GM12878 (cell line): ENCODE measurements at regions not wholly inside any gene's neighbourhood (a gene's known extent, or its start where the extent isn't known, plus 50 kb on each side); places are given as distances from the start of the nearest gene placed in this dataset.

Experiments
- ATAC-seq: fragments of 200-7000 bp; cut with Tn5 transposase; 3 replicates; pipeline ENCODE4 v1.9.1; 2020; ENCODE audit warnings: mild to moderate bottlenecking, moderate library complexity
- BruUV-seq: library from RNA; stranded (reverse); fragments of 400-500 nt; replicated peaks from 2 replicates; lab custom pipeline; 2021; lab: Mats Ljungman, UMichigan
- CTCF ChIA-PET: fragments of 300-600 bp; sonication (Branson Sonifier 250); formaldehyde crosslinking; extraction: SDS; loops from one replicate; lab custom pipeline; 2021; ENCODE audit warnings: inconsistent platforms; lab: Yijun Ruan, JAX
- POLR2A ChIA-PET: fragments of 350-600 bp; formaldehyde crosslinking; extraction: SDS; loops from one replicate; lab custom pipeline; 2021; ENCODE audit warnings: inconsistent platforms; lab: Charles Lee
- RAD21 ChIA-PET: fragments of 300-600 bp; sonication (Branson Sonifier 250); formaldehyde crosslinking; loops from one replicate; lab custom pipeline; 2023; ENCODE audit warnings: antibody characterized with exemption; ENCODE audit not compliant: unreplicated experiment; lab: Charles Lee
- SMC1A ChIA-PET: fragments of 300-600 bp; sonication (Branson Sonifier 250); formaldehyde crosslinking; loops from one replicate; lab custom pipeline; 2023; ENCODE audit not compliant: unreplicated experiment, uncharacterized antibody; lab: Charles Lee
- DNase-seq: peaks from one replicate; pipeline ENCODE4 v3.0.0-alpha.2; 2011; ENCODE audit warnings: low read depth, low spot score
- FAIRE-seq: peaks from 3 replicates; lab custom pipeline; 2011; peaks lifted over from hg19 to GRCh38; lab: Jason Lieb, UNC
- H2AFZ ChIP-seq: 2 replicates; pipeline ENCODE4 v1.6.0; 2011; ENCODE audit warnings: low read depth, low read length, control low read depth; ENCODE audit not compliant: control insufficient read depth
- H3K27ac ChIP-seq: 2 replicates; pipeline ENCODE4 v1.5.1; 2011; ENCODE audit warnings: control low read depth; ENCODE audit not compliant: control insufficient read depth, insufficient read depth
- H3K27me3 ChIP-seq, 2 experiments: replicated peaks in 1 of 2; 2 replicates each; pipeline versions ENCODE4 v1.6.0 to v1.6.1; 2011; ENCODE audit warnings: low read length in 1 of 2; ENCODE audit not compliant: control insufficient read depth in 2 of 2, insufficient read depth in 2 of 2
- H3K36me3 ChIP-seq, 2 experiments: 2 replicates each; pipeline ENCODE4 v1.5.1; 2011; ENCODE audit warnings: low read length in 1 of 2; ENCODE audit not compliant: control insufficient read depth in 2 of 2, insufficient read depth in 2 of 2
- H3K4me1 ChIP-seq: 2 replicates; pipeline ENCODE4 v1.6.1; 2011; ENCODE audit warnings: mild to moderate bottlenecking, low read length, moderate library complexity, mixed read lengths; ENCODE audit not compliant: control insufficient read depth, insufficient read depth
- H3K4me2 ChIP-seq: 2 replicates; pipeline ENCODE4 v1.6.0; 2011; ENCODE audit warnings: control low read depth; ENCODE audit not compliant: control insufficient read depth, insufficient read depth
- H3K4me3 ChIP-seq: fragments of 200-600 bp; sonication (generic); 2 replicates; pipeline ENCODE4 v1.5.1; 2016
- H3K79me2 ChIP-seq: 2 replicates; pipeline ENCODE4 v1.6.0; 2011; ENCODE audit warnings: low read length; ENCODE audit not compliant: control insufficient read depth, insufficient read depth
- H3K9ac ChIP-seq: 2 replicates; pipeline ENCODE4 v1.8.0; 2011; ENCODE audit warnings: low read length, control low read depth, mixed read lengths; ENCODE audit not compliant: control insufficient read depth, insufficient read depth
- H3K9me3 ChIP-seq: replicated peaks from 3 replicates; pipeline ENCODE4 v1.5.1; 2011; ENCODE audit warnings: mild to moderate bottlenecking, low read length; ENCODE audit not compliant: control insufficient read depth, insufficient read depth
- H4K20me1 ChIP-seq: 2 replicates; pipeline ENCODE4 v1.6.0; 2011; ENCODE audit not compliant: control insufficient read depth, insufficient read depth
- ASH2L ChIP-seq: fragments of 300-600, 200-600 bp; sonication (generic); IDR thresholded peaks from 2 replicates; pipeline ENCODE4 v1.6.1; 2017; ENCODE audit warnings: low read depth, mild to moderate bottlenecking, borderline replicate concordance
- CBFB ChIP-seq: IDR thresholded peaks from 2 replicates; pipeline ENCODE4 v1.6.1; 2016; ENCODE audit warnings: antibody characterized with exemption, low read depth
- ELK1 ChIP-seq: IDR thresholded peaks from 2 replicates; pipeline ENCODE4 v1.6.1; 2012; ENCODE audit warnings: low read depth, low read length, improper control_type of control experiment
- IKZF2 ChIP-seq, 2 experiments: fragments of 450-650 bp; IDR thresholded peaks; 2 replicates each; pipeline ENCODE4 v1.6.1; 2017; ENCODE audit warnings: mild to moderate bottlenecking in 2 of 2, moderate library complexity in 2 of 2
- NFYA ChIP-seq: IDR thresholded peaks from 2 replicates; pipeline ENCODE4 v1.6.1; 2011; ENCODE audit warnings: low read depth, mild to moderate bottlenecking, low read length, improper control_type of control experiment, borderline replicate concordance
- NKRF ChIP-seq: fragments of 450-650 bp; conservative IDR thresholded peaks from 2 replicates; pipeline ENCODE4 v1.6.1; 2017; ENCODE audit warnings: mild to moderate bottlenecking, moderate library complexity
- ZNF687 ChIP-seq: fragments of 450-650 bp; IDR thresholded peaks from 2 replicates; pipeline ENCODE4 v1.6.1; 2017; ENCODE audit warnings: mild to moderate bottlenecking, moderate library complexity
- WGBS: methylation state at CpG from one replicate; pipeline ENCODE4 v1.1.6; 2016; ENCODE audit warnings: low lambda C conversion rate; ENCODE audit not compliant: insufficient replicate concordance, insufficient coverage; ENCODE audit errors: missing lambda C conversion rate; 5-methylcytosine and 5-hydroxymethylcytosine counted together
- in situ Hi-C: fragments of 300-500 bp; cut with MboI; formaldehyde crosslinking; loops from 9 replicates; pipeline ENCODE4 v1.14.3; 2018; ENCODE audit warnings: mixed read lengths
- intact Hi-C: fragments of 100-400 bp; cut with micrococcal nuclease; formaldehyde crosslinking; loops from one replicate; pipeline ENCODE4 v1.14.2; 2022; ENCODE audit not compliant: unreplicated experiment

GRCh38 chr16:65817066-65817465 is 549.4 kb upstream of the CDH5 start:
- Histone ChIP-seq H2AFZ (no peak overlapping the region), H3K27me3 (no peaks in the 10 kb centered on the region; a peak in 1 of 4 replicates), H3K9ac (no peak overlapping the region), H3K27ac (no peak overlapping the region), H3K4me2 (no peak overlapping the region), H3K79me2 (no peaks in the 10 kb centered on the region), H4K20me1 (no peaks in the 10 kb centered on the region), H3K36me3 (no peaks in the 10 kb centered on the region), H3K4me3 (no peak overlapping the region), H3K9me3 (no peaks in the 10 kb centered on the region), H3K4me1 (no peaks in the 10 kb centered on the region)
- ChIA-PET CTCF (no interaction called here), POLR2A (no interaction called here), RAD21 (no interaction called here), SMC1A (no interaction called here)
- no TSS peak for BruUV-seq
- intact Hi-C loops, result no loop called here
- ATAC-seq (no peak), DNase-seq (no peak), FAIRE-seq (no peak)
- WGBS, result 2% methylated on average over 3 of the region's 3 CpGs
- in situ Hi-C loops, result no loop called here
- TF ChIP-seq NKRF, result no peak
- no peak for TF ChIP-seq NFYA
- no peak for TF ChIP-seq ZNF687
- no peak for TF ChIP-seq CBFB
- TF ChIP-seq ASH2L, result no peak
- no peak for TF ChIP-seq ELK1
- no peak for TF ChIP-seq IKZF2 (IDR thresholded peaks at IDR 0.05)
